Neuronal stem cell (in vitro differentiated cells): ENCODE measurements at regions not wholly inside any gene's neighbourhood (a gene's known extent, or its start where the extent isn't known, plus 50 kb on each side); places are given as distances from the start of the nearest gene placed in this dataset.
A peak's percentile ranks its signal among the peaks of the same experiment; 100 is the strongest.

Experiments used
- DNase-seq: peaks from one replicate; pipeline ENCODE4 v3.0.0-alpha.2; 2013; ENCODE audit warnings: low spot score
- H2AFZ ChIP-seq: one replicate; pipeline ENCODE4 v1.6.1; 2013; ENCODE audit warnings: mild to moderate bottlenecking, low read length, inconsistent platforms
- H2AK5ac ChIP-seq: 2 replicates; pipeline ENCODE4 v1.6.1; 2013; ENCODE audit warnings: low read depth, mild to moderate bottlenecking, inconsistent platforms, low read length, moderate library complexity, mixed read lengths
- H2BK120ac ChIP-seq: 2 replicates; pipeline ENCODE4 v1.6.1; 2013; ENCODE audit warnings: low read depth, mild to moderate bottlenecking, inconsistent platforms, low read length, moderate library complexity, mixed read lengths
- H2BK12ac ChIP-seq: one replicate; pipeline ENCODE4 v1.6.1; 2013; ENCODE audit warnings: low read length, inconsistent platforms
- H2BK15ac ChIP-seq: 2 replicates; pipeline ENCODE4 v1.6.1; 2013; ENCODE audit warnings: mild to moderate bottlenecking, low read length, inconsistent platforms, mixed read lengths
- H2BK5ac ChIP-seq: one replicate; pipeline ENCODE4 v1.6.1; 2013; ENCODE audit warnings: inconsistent platforms, mild to moderate bottlenecking, low read length, moderate library complexity
- H3K14ac ChIP-seq: one replicate; pipeline ENCODE4 v1.6.1; 2013; ENCODE audit warnings: low read length, inconsistent platforms
- H3K18ac ChIP-seq: 2 replicates; pipeline ENCODE4 v1.6.1; 2013; ENCODE audit warnings: low read length, inconsistent platforms
- H3K23ac ChIP-seq: 2 replicates; pipeline ENCODE4 v1.6.1; 2013; ENCODE audit warnings: low read depth, mild to moderate bottlenecking, mixed read lengths, low read length, inconsistent platforms; ENCODE audit not compliant: poor library complexity
- H3K27ac ChIP-seq: replicated peaks from 3 replicates; pipeline ENCODE4 v1.5.1; 2013; ENCODE audit warnings: low read length, inconsistent platforms
- H3K27me3 ChIP-seq, 3 experiments: 2 replicates each; pipeline ENCODE4 v1.6.1; 2013; ENCODE audit warnings: low read length in 3 of 3, mild to moderate bottlenecking in 2 of 3, inconsistent platforms in 1 of 3, low read depth in 1 of 3, mixed read lengths in 1 of 3, moderate library complexity in 1 of 3; ENCODE audit not compliant: control insufficient read depth in 3 of 3, insufficient read depth in 3 of 3
- H3K36me3 ChIP-seq, 2 donors: replicated peaks in 1 of 2; 2 replicates each; pipeline ENCODE4 v1.6.1; 2013; ENCODE audit warnings: low read length in 2 of 2; ENCODE audit not compliant: control insufficient read depth in 2 of 2, insufficient read depth in 2 of 2
- H3K4ac ChIP-seq: 2 replicates; pipeline ENCODE4 v1.6.1; 2013; ENCODE audit warnings: inconsistent platforms, mild to moderate bottlenecking, low read length, moderate library complexity
- H3K4me1 ChIP-seq, 2 donors: 1 replicate in 1 of 2; 2 replicates in 1 of 2; pipeline ENCODE4 v1.6.1; 2013; ENCODE audit warnings: low read length in 2 of 2, low read depth in 1 of 2; ENCODE audit not compliant: control insufficient read depth in 2 of 2, insufficient read depth in 1 of 2
- H3K4me2 ChIP-seq: one replicate; pipeline ENCODE4 v1.6.1; 2013; ENCODE audit warnings: mild to moderate bottlenecking, low read length, inconsistent platforms; ENCODE audit not compliant: insufficient read depth, poor library complexity, severe bottlenecking
- H3K4me3 ChIP-seq, 2 donors: 2 replicates each; pipeline ENCODE4 v1.5.1; 2013; ENCODE audit warnings: low read length in 2 of 2, mild to moderate bottlenecking in 2 of 2, inconsistent platforms in 1 of 2, moderate library complexity in 1 of 2
- H3K79me1 ChIP-seq: one replicate; pipeline ENCODE4 v1.6.1; 2013; ENCODE audit warnings: low read depth, mild to moderate bottlenecking, inconsistent platforms, low read length, moderate library complexity
- H3K9ac ChIP-seq: one replicate; pipeline ENCODE4 v1.6.1; 2013; ENCODE audit warnings: mild to moderate bottlenecking, low read depth, low read length, inconsistent platforms; ENCODE audit not compliant: poor library complexity
- H3K9me3 ChIP-seq, 2 donors: replicated peaks in 1 of 2; 2 replicates each; pipeline versions ENCODE3 to v1.6.1; 2013; ENCODE audit warnings: low read length in 2 of 2, mild to moderate bottlenecking in 2 of 2, inconsistent platforms in 1 of 2, low read depth in 1 of 2, mixed read lengths in 1 of 2, moderate library complexity in 1 of 2; ENCODE audit not compliant: control insufficient read depth in 2 of 2, insufficient read depth in 1 of 2
- H4K8ac ChIP-seq: one replicate; pipeline ENCODE4 v1.6.1; 2013; ENCODE audit warnings: low read depth, mild to moderate bottlenecking, inconsistent platforms, low read length, moderate library complexity
- H4K91ac ChIP-seq: one replicate; pipeline ENCODE4 v1.6.1; 2013; ENCODE audit warnings: low read length, low read depth, mild to moderate bottlenecking, inconsistent platforms; ENCODE audit not compliant: poor library complexity
- WGBS, 2 donors: extraction: QIAGEN DNeasy Blood & Tissue Kit; methylation state at CpG; one replicate each; pipeline ENCODE4 v1.1.7; 2013; ENCODE audit warnings: missing lambda C conversion rate in 2 of 2, mixed read lengths in 1 of 2; ENCODE audit not compliant: insufficient read length in 2 of 2, insufficient replicate concordance in 1 of 2; ENCODE audit errors: extremely low coverage in 2 of 2; 5-methylcytosine and 5-hydroxymethylcytosine counted together

DNA sequence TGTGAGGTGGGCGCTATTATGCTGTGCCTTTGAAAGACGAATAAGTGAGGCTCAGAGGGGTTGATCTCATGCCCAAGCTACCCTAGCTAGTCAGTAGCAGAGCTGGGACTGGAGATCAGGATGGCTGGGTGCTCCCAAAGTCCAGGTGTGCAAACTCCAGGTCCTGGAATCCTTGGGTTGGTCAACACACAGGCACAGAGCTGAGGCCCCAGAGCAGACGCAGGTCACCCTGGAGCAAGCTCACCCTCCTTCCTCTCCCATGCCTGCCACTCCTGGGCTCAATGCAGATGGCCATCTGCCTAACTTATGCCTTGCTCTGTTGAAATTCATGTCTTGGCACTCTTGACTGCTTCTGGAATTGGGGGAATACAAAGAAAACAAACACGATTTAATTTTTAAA is 587.2 kb downstream of the PTPRU start:
- Histone ChIP-seq H3K9ac (no peak overlapping the region), H4K8ac (no peak overlapping the region), H3K27ac (no peak overlapping the region), H3K36me3 (no peaks in the 10 kb centered on the region), H3K9me3 (peaks cover 0 to 2% of the 10 kb centered on the region in 2 donors), H3K18ac (peak overlapping the region; percentile 53), H2BK15ac (no peak overlapping the region), H3K79me1 (no peaks in the 10 kb centered on the region), H2BK5ac (no peak overlapping the region), H2AFZ (no peak overlapping the region), H3K4me1 (peaks cover 0 to 15% of the 10 kb centered on the region in 2 donors), H3K4me2 (no peak overlapping the region), H2BK12ac (no peak overlapping the region), H3K4me3 (no peak overlapping the region), H3K23ac (no peak overlapping the region), H3K4ac (no peak overlapping the region), H4K91ac (no peak overlapping the region), H3K14ac (no peak overlapping the region), H2AK5ac (no peak overlapping the region), H2BK120ac (no peak overlapping the region), H3K27me3 (no peaks in the 10 kb centered on the region)
- no peak for DNase-seq
- no CpG with 5 or more reads among the region's 4 CpGs for WGBS, 2 donors

- H2BK5ac ChIP-seq, result no peak overlapping the region
- no peak overlapping the region for H2AFZ ChIP-seq
- no CpG with 5 or more reads among the region's 1 CpG for WGBS, 2 donors
- H3K4me2 ChIP-seq, result no peak overlapping the region
- H3K4me3 ChIP-seq, result no peak overlapping the region
- H3K23ac ChIP-seq, result no peak overlapping the region
- peaks cover 0 to 2% of the 10 kb centered on the region in 2 donors for H3K9me3 ChIP-seq
- no peak overlapping the region for H3K4ac ChIP-seq
- no peak overlapping the region for H2BK120ac ChIP-seq
- H2BK15ac ChIP-seq, result no peak overlapping the region
- H3K79me1 ChIP-seq, result no peaks in the 10 kb centered on the region
- H3K14ac ChIP-seq, result no peak overlapping the region
- no peaks in the 10 kb centered on the region for H3K27me3 ChIP-seq
- H2BK12ac ChIP-seq, result no peak overlapping the region
- no peak overlapping the region for H3K9ac ChIP-seq
- no peak for DNase-seq
- H3K27ac ChIP-seq, result no peak overlapping the region
- no peaks in the 10 kb centered on the region for H3K36me3 ChIP-seq
- no peak overlapping the region for H2AK5ac ChIP-seq
- H4K8ac ChIP-seq, result no peak overlapping the region
- H4K91ac ChIP-seq, result no peak overlapping the region
- peaks cover 0 to 15% of the 10 kb centered on the region in 2 donors for H3K4me1 ChIP-seq
- H3K18ac ChIP-seq, result no peak overlapping the region
Measured at GRCh38 chr1:29821605-29822004, 585.3 kb downstream of the PTPRU start.

- Histone ChIP-seq H3K36me3 (no peaks in the 10 kb centered on the region), H4K91ac (no peak overlapping the region), H3K79me1 (no peaks in the 10 kb centered on the region), H3K4me3 (no peak overlapping the region), H3K4ac (no peak overlapping the region), H2BK5ac (no peak overlapping the region), H2AK5ac (no peak overlapping the region), H3K14ac (no peak overlapping the region), H4K8ac (no peak overlapping the region), H2BK15ac (no peak overlapping the region), H3K4me1 (peaks cover 0 to 15% of the 10 kb centered on the region in 2 donors), H3K27me3 (no peaks in the 10 kb centered on the region), H3K4me2 (no peak overlapping the region), H2BK12ac (no peak overlapping the region), H3K23ac (no peak overlapping the region), H2AFZ (no peak overlapping the region), H2BK120ac (no peak overlapping the region), H3K9ac (no peak overlapping the region), H3K9me3 (no peaks in the 10 kb centered on the region), H3K18ac (no peak overlapping the region), H3K27ac (peak overlapping the region; percentile 31)
- WGBS, 2 donors, result no CpG with 5 or more reads among the region's 2 CpGs
- DNase-seq, result no peak
Measured at GRCh38 chr1:29820401-29820800, 584.1 kb downstream of the PTPRU start.

- no CpG with 5 or more reads among the region's 10 CpGs for WGBS, 2 donors
- Histone ChIP-seq H3K4ac (no peak overlapping the region), H3K23ac (no peak overlapping the region), H3K27me3 (no peaks in the 10 kb centered on the region), H2BK15ac (no peak overlapping the region), H4K8ac (no peak overlapping the region), H2AK5ac (no peak overlapping the region), H3K4me1 (no peaks in the 10 kb centered on the region), H3K14ac (no peak overlapping the region), H3K79me1 (no peaks in the 10 kb centered on the region), H3K36me3 (no peaks in the 10 kb centered on the region), H2AFZ (no peak overlapping the region), H3K27ac (no peak overlapping the region), H3K18ac (peak overlapping the region; percentile 48), H3K4me3 (no peak overlapping the region), H3K4me2 (no peak overlapping the region), H2BK12ac (no peak overlapping the region), H3K9me3 (no peaks in the 10 kb centered on the region), H2BK5ac (no peak overlapping the region), H3K9ac (no peak overlapping the region), H2BK120ac (no peak overlapping the region), H4K91ac (no peak overlapping the region)
- no peak for DNase-seq
Measured at GRCh38 chr1:29812408-29813135, 576.2 kb downstream of the PTPRU start.
